Right ventricle myocardium inferior (tissue), 1 donor: ENCODE measurements at regions not wholly inside any gene's neighbourhood (a gene's known extent, or its start where the extent isn't known, plus 50 kb on each side); places are given as distances from the start of the nearest gene placed in this dataset.
"Not testable (repeated sequence)": the region's sequence is repeated elsewhere in the genome, so short reads cannot be mapped to it uniquely, and the experiment has no call there.

Source experiments
- ATAC-seq: fragments of 200-7000 bp; cut with Tn5 transposase; one replicate; pipeline ENCODE4 v1.9.1; 2020; ENCODE audit warnings: mild to moderate bottlenecking, moderate library complexity
- DNase-seq: peaks from one replicate; pipeline ENCODE4 v3.0.0; 2021; ENCODE audit errors: missing footprints
- intact Hi-C: fragments of 100-400 bp; cut with DNase I; formaldehyde crosslinking; loops from one replicate; pipeline ENCODE4 v1.11.0; 2022
- donor health status: DM: no; HTN: yes; CAD: no; lungs with severe emphysema.

DNA sequence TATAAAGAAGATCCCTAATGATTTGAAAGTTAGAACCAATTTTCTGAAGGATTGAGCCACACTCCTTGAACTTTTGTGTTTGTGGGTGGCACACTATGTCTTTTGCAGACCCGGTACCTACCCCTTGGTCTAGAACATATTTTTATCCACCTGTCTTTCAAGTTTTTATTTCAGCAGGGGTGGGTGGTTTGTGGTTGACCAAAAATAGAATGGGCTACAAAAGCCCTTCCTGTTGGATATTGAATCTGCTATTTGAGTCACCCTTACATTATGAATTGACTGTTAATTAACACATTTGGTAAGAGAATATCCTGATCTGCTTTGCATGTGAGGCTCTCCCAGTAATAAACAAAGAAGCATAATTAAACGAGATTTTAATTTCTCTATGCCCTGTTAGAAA, 401.2 kb downstream of the POTEH start:
- DNase-seq, intact Hi-C loops, ATAC-seq: not testable (repeated sequence)

DNA sequence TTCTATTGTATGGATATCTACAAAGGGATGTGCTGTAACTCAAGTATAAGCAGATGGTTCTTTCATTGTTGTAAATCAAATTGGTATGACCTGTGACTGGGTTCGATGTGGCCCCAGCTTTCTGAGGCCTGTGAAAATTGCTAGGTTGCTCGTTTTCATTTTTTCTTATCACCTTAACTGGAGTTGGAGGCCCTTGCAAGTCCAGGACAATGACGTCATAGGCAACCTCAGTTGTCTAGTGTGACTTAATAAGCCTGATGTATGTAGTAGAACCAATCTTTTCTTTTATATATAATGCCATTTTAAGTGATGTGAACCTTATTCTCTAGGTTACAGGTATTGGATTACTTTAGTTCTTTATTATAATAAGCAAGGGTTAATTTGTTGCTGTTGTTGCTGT, 415.3 kb downstream of the POTEH start:
- intact Hi-C loops, ATAC-seq, DNase-seq: not testable (repeated sequence)

DNA sequence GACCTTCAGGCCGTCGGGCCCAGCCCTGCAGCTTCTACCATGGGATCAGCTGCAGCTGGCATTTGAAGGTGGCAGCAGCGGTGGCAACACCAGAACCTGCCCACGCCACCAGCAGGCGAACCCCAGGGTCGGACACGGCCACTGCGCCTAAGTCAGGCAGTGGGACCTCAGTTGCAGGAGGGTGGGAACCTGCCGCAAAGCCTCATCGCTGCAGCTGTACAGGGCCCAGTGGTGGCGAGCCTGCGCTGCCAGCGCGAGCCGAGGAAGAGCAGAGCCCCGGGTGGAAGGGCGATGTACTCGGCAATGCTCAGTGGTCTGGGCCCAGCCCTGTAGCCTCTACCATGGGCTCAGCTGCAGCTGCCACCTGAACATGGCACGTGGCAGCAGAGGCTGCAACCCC, 441.6 kb downstream of the POTEH start:
- ATAC-seq, intact Hi-C loops: not testable (repeated sequence)
- DNase-seq = peak; percentile 45

DNA sequence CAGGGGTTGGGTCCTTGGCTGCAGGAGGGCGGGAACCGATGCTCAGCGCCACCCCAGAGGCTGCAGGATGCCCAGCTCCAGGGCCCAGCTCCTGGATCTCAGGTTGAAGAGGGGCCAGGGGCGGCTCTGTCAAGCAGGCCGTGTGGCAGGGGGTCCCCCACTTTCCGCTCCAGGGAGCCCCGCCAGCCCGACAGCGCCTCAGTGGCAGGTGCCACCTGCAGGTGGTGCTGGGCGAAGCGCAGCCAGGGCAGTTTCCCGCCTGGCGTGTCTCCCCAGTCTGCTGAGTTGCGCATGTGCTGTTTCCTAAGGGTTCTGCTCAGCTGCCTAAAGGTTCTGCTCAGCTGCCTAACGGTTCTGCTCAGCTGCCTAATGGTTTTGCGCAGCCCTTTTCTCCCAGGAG, 442.1 kb downstream of the POTEH start:
- no peak for ATAC-seq

DNA sequence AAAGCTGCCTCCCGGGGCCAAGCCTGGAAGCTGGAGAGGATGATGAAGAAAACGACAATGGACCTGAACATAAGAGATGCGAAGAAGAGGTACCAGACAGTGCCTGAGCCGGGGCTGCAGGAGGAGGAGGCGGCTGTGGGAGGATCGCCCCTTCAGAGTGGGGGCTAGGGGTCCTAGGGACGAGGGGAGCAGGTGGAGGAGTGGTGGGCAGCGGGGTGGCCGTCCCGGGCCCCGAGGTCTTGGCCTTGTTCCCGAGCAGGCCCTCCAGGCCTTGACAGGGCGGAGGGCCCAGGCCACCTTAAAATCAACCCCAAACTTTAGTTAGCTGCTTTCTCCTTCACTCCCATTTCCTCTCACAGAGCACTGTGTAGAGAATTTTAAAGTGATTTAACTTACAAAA, 442.8 kb downstream of the POTEH start:
- ATAC-seq, intact Hi-C loops: not testable (repeated sequence)
- peak; percentile 43 for DNase-seq

More for the DNA sequence above, 442.1 kb downstream of the POTEH start:
- intact Hi-C loops = no loop called here
- no peak for DNase-seq

DNA sequence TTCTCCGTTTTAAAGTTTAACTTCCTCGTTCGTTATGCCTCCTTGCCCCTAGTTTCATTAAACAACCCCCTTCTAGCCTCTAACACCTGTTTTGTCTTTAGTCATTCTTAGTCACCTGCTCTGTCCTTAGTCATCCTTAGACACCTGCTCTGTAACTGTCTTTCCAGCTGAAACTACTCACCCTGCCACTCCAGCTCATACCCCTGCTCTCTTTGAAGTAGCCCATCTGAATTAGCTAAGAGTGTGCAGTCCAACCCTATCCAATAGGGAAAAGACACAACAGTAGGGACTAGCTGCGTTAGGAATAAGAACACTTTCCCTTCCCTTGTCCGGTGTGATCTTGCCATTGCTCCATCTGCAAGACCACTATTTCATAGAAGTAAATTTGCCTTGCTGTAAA, 446.5 kb downstream of the CCT8L2 start:
- intact Hi-C loops = not testable (repeated sequence)

DNA sequence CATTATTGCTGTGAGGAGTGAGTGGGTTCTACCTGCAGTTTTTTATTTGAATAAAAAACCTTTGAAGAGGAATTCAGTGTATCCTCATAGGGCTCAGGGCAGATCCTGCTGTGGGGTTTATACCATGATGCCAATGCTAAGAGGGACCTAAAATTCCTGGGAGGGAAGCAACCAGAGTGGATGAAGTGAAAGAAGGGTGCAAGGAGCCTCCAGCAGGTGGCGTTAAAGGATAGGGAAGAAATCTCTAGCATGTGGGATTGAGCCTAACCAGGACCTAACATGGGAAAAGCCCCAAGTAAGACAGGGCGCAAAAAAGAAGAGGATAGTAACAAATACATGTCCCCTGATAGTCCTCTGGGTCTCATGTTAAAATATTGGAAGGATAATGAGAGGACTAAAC, 445.7 kb downstream of the CCT8L2 start:
- DNase-seq, ATAC-seq, intact Hi-C loops: not testable (repeated sequence)

More for the DNA sequence above, 446.5 kb downstream of the CCT8L2 start:
- ATAC-seq, DNase-seq: not testable (repeated sequence)

DNA sequence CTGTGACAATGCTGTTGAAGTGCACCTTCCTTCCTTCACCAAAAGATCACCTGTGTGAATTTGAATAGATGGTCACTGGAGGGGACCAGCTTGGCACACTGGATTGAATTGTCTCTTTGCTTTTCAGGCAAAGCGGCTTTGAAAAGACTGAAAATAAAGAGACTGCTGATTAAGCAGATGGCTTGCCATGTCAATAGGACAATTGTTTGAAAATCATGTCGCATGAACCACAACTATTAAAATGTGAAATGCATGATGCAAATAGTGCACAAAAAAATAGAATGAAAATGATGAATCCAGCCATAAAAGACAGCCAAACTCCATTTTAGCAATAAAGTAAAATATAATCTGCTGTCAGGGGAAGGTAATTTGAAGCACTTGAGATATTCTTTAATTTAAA, 415.3 kb downstream of the CCT8L2 start:
- intact Hi-C loops, ATAC-seq, DNase-seq: not testable (repeated sequence)

DNA sequence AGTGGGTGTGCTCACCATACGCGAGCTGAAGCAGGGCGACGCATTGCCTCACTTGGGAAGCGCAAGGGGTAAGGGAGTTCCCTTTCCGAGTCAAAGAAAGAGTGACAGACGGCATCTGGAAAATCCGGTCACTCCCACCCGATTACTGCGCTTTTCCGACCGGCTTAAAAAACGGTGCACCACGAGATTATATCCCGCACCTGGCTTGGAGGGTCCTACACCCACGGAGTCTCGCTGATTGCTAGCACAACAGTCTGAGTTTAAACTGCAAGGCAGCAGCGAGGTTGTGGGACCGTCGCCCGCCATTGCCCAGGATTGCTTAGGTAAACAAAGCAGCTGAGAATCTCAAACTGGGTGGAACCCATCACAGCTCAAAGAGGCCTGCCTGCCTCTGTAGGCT, 408.7 kb downstream of the CCT8L2 start:
- DNase-seq, ATAC-seq, intact Hi-C loops: not testable (repeated sequence)
